OCI-LY7 (cell line): ENCODE measurements at regions not wholly inside any gene's neighbourhood (a gene's known extent, or its start where the extent isn't known, plus 50 kb on each side); places are given as distances from the start of the nearest gene placed in this dataset.

Experiments
- EZH2phosphoT487 ChIP-seq: fragments of 200-600 bp; sonication (generic); IDR thresholded peaks from 2 replicates; pipeline ENCODE4 v1.6.1; 2018; ENCODE audit warnings: low read depth, borderline replicate concordance, mild to moderate bottlenecking, mixed run types, antibody characterized with exemption, low read length, moderate library complexity, mixed read lengths
- TF ChIP-seq, protein P1 (sequence below): fragments of 200-600 bp; sonication (generic); conservative IDR thresholded peaks from 2 replicates; pipeline ENCODE4 v1.5.1; 2014; ENCODE audit warnings: mild to moderate bottlenecking, antibody characterized with exemption, low read length, moderate library complexity, mixed read lengths

DNA sequence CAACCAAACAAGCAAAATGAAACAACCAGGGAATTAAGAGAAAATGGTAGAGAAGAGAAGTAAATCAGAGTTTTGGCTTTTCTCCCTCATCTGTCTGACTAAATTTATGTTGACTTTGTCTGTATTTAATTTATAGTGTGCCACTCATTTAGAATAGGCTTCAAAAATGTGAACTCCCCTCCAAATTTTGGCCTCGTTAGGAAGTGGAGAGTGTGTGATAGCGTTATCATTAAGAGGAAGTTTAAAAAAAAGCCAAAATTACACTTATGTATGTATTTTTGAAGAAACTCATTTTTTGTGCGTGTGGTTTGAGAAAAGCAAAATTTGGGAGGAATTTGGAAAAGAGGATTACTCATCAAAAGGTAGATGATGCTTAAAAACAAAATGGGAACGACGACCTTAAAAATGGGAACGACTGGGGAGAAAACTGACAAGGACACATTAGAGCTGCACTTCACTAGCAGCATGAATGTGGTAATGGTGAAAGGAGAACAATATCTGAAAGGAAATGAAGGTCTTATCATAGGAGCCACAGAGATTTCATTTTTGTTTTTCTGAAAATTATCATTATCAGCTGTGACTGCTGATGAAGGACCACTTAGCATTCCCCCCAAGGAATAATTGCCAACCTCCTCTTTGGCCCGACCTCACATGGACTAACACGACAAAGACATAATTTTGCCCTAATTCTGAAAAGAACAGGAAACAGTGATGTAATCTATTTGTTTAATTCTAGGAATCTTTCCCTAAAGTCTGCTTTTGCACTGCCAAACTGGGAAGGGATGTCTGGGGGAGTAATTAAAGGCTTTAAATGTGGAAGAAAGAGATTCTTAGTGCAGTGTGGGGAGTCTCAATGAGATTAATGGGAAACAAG is 163.2 kb upstream of the P2RY1 start:
- TF ChIP-seq, protein P1, sequence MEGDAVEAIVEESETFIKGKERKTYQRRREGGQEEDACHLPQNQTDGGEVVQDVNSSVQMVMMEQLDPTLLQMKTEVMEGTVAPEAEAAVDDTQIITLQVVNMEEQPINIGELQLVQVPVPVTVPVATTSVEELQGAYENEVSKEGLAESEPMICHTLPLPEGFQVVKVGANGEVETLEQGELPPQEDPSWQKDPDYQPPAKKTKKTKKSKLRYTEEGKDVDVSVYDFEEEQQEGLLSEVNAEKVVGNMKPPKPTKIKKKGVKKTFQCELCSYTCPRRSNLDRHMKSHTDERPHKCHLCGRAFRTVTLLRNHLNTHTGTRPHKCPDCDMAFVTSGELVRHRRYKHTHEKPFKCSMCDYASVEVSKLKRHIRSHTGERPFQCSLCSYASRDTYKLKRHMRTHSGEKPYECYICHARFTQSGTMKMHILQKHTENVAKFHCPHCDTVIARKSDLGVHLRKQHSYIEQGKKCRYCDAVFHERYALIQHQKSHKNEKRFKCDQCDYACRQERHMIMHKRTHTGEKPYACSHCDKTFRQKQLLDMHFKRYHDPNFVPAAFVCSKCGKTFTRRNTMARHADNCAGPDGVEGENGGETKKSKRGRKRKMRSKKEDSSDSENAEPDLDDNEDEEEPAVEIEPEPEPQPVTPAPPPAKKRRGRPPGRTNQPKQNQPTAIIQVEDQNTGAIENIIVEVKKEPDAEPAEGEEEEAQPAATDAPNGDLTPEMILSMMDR: no peak
- TF ChIP-seq EZH2phosphoT487: no peak
